ENCODE measurements at regions not wholly inside any gene's neighbourhood (a gene's known extent, or its start where the extent isn't known, plus 50 kb on each side); places are given as distances from the start of the nearest gene placed in this dataset.

DNA sequence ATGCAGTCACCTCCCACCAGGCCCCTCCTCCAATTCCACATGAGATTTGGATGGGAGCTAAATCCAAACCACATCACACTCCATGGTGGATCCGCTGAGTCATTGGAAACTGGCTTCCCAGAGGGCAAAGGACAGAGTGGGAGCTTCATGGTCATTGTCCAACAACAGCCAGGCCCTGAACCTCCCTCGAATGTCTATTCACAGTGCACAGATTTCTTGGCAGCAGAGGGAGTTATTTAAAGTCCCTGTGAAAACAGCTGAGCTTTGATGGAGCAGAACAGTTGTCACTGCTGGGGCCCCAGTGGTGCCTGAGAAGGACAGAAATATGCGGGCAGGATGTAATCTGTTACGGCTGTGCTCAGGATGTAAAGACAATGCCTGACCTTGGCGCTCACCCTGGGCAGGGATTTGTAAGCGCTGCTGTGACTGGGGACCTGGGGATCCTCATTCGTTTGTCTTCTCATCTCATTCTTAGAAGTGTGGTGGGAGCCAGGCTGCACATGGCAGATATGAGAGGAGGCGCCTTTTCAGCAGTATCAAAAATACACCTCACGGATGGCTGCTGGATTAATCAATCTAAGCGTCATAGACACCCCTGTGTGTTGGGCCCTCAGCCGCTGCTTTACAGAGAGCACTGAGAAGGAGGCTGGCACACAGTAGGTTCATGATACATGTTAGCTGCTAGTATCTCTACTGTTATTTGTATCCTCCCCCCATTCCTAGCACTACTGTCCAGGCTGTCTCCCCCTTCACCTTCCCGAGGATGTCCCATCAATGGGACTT is 439.4 kb downstream of the PTPRU start:
- FAIRE-seq = no peak
- H2AFZ ChIP-seq (ENCODE audit: low read length) = no peak overlapping the region
- H3K9me3 ChIP-seq (ENCODE audit: low read length) = no peaks in the 10 kb centered on the region
- ChIA-PET CTCF (ENCODE audit: low intra/inter-chr PET ratio, low total read pairs) (no interaction called here), POLR2A (no interaction called here)
- no peak overlapping the region for H3K9ac ChIP-seq (ENCODE audit: insufficient read depth, low read depth, low read length)
- 41% methylated on average over 7 of the region's 12 CpGs for WGBS (ENCODE audit: low lambda C conversion rate)
- no peaks in the 10 kb centered on the region for H3K4me1 ChIP-seq (ENCODE audit: insufficient read depth, low read length)
- ATAC-seq = no peak
- H3K27me3 ChIP-seq (ENCODE audit: control insufficient read depth in 1 of 2, insufficient read depth in 2 of 2, low read length in 2 of 2) = peaks cover 0 to 3% of the 10 kb centered on the region in 2 experiments; a peak in 3 of 5 replicates
- no peak overlapping the region for H3K27ac ChIP-seq (ENCODE audit: extremely low read length, insufficient read depth, low read length)
- no peak overlapping the region for H3K4me2 ChIP-seq (ENCODE audit: low read depth, low read length)
- in situ Hi-C loops (cut with HindIII; ENCODE audit: extremely low pct_ligation_motif_present, low pct_unique_long_range_greater_than_20kb) = no loop called here
- H4K20me1 ChIP-seq (ENCODE audit: insufficient read depth, low read length) = no peaks in the 10 kb centered on the region
- BruUV-seq (replicated peaks) = no TSS peak
- intact Hi-C loops (cut with micrococcal nuclease; ENCODE audit: unreplicated experiment) = no loop called here
- DNase-seq (ENCODE audit: low spot score) = no peak
- H3K79me2 ChIP-seq (ENCODE audit: insufficient read depth, low read length) = no peaks in the 10 kb centered on the region
- no peaks in the 10 kb centered on the region for H3K36me3 ChIP-seq (replicated peaks in 1 of 2; ENCODE audit: control insufficient read depth in 1 of 2, insufficient read depth in 2 of 2, low read length in 2 of 2)
- TF ChIP-seq NFE2L2 (IDR thresholded peaks at IDR 0.05; ENCODE audit: low read length) (peak; percentile 56; the same call in 1 of the 2 replicates), SMAD1 (CRISPR knock-in tag; IDR thresholded peaks at IDR 0.05; ENCODE audit: borderline replicate concordance, low read depth) (no peak)
- no peak overlapping the region for H3K4me3 ChIP-seq (replicated peaks in 1 of 3; ENCODE audit: insufficient read depth in 1 of 3, low read depth in 2 of 3, low read length in 3 of 3)

DNA sequence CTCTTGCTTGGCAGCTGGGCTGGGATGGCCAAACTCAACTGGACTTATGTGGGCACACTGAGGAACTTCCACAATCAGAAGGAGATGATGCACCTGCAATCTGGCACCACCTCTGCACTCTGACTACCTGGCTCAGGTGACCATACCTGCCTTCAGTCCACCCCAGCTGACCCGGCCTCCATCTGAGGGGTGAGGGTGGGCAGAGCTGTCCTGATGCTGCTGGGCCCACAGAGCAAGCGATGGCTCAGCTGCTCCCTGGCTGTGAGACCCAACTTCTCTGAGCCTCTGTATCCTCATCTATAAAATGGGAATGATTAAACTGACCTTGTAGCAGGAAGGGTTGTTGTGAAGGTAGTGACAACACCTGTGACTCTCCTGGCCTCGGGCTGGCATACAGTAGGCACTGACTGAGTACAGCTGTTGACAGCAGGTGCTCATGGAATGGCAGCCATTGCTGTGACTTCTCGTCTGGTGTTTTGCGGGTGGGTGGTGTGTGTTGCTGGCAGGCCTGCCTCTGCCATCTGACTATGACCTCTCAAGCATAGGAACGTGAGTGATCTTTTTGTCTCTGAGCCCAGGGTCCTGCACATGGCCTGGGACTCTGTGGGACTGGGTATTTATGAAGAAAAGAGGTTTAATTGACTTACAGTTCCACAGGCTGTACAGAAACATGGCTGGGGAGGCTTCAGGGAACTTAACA is 438.5 kb downstream of the PTPRU start:
- Histone ChIP-seq H3K4me1 (ENCODE audit: insufficient read depth, low read length) (no peaks in the 10 kb centered on the region), H3K27me3 (ENCODE audit: control insufficient read depth in 1 of 2, insufficient read depth in 2 of 2, low read length in 2 of 2) (no peaks in the 10 kb centered on the region; a peak in 1 of 5 replicates), H2AFZ (ENCODE audit: low read length) (no peak overlapping the region), H3K36me3 (replicated peaks in 1 of 2; ENCODE audit: control insufficient read depth in 1 of 2, insufficient read depth in 2 of 2, low read length in 2 of 2) (no peaks in the 10 kb centered on the region), H3K4me3 (replicated peaks in 1 of 3; ENCODE audit: insufficient read depth in 1 of 3, low read depth in 2 of 3, low read length in 3 of 3) (no peak overlapping the region), H3K9me3 (ENCODE audit: low read length) (no peaks in the 10 kb centered on the region), H3K79me2 (ENCODE audit: insufficient read depth, low read length) (no peaks in the 10 kb centered on the region), H3K9ac (ENCODE audit: insufficient read depth, low read depth, low read length) (no peak overlapping the region), H3K4me2 (ENCODE audit: low read depth, low read length) (no peak overlapping the region), H4K20me1 (ENCODE audit: insufficient read depth, low read length) (no peaks in the 10 kb centered on the region), H3K27ac (ENCODE audit: extremely low read length, insufficient read depth, low read length) (no peak overlapping the region)
- ATAC-seq = no peak
- POLR2A ChIA-PET = no interaction called here
- 29% methylated on average over 3 of the region's 6 CpGs for WGBS (ENCODE audit: low lambda C conversion rate)
- FAIRE-seq = no peak
- intact Hi-C loops (cut with micrococcal nuclease; ENCODE audit: unreplicated experiment) (no loop called here), in situ Hi-C loops (cut with HindIII; ENCODE audit: extremely low pct_ligation_motif_present, low pct_unique_long_range_greater_than_20kb) (no loop called here)
- no peak for DNase-seq (ENCODE audit: low spot score)
- CTCF ChIA-PET (ENCODE audit: low intra/inter-chr PET ratio, low total read pairs) = no interaction called here
- no TSS peak for BruUV-seq (replicated peaks)
- TF ChIP-seq PLRG1 (conservative IDR thresholded peaks at IDR 0.05) (no peak), ZMYM4 (CRISPR knock-in tag; IDR thresholded peaks at IDR 0.05) (no peak), MIER2 (CRISPR knock-in tag; IDR thresholded peaks at IDR 0.05) (no peak), ZNF891 (CRISPR knock-in tag; IDR thresholded peaks at IDR 0.05) (no peak), REPIN1 (CRISPR knock-in tag; IDR thresholded peaks at IDR 0.05; ENCODE audit: borderline replicate concordance, low read depth) (no peak)
- TF ChIP-seq, protein P1, sequence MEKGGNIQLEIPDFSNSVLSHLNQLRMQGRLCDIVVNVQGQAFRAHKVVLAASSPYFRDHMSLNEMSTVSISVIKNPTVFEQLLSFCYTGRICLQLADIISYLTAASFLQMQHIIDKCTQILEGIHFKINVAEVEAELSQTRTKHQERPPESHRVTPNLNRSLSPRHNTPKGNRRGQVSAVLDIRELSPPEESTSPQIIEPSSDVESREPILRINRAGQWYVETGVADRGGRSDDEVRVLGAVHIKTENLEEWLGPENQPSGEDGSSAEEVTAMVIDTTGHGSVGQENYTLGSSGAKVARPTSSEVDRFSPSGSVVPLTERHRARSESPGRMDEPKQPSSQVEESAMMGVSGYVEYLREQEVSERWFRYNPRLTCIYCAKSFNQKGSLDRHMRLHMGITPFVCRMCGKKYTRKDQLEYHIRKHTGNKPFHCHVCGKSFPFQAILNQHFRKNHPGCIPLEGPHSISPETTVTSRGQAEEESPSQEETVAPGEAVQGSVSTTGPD (CRISPR knock-in tag; IDR thresholded peaks at IDR 0.05) = no peak
- TF ChIP-seq, protein P2, sequence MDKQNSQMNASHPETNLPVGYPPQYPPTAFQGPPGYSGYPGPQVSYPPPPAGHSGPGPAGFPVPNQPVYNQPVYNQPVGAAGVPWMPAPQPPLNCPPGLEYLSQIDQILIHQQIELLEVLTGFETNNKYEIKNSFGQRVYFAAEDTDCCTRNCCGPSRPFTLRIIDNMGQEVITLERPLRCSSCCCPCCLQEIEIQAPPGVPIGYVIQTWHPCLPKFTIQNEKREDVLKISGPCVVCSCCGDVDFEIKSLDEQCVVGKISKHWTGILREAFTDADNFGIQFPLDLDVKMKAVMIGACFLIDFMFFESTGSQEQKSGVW (CRISPR knock-in tag; IDR thresholded peaks at IDR 0.05; ENCODE audit: borderline replicate concordance) = no peak
